GM12874 (cell line): ENCODE measurements at regions not wholly inside any gene's neighbourhood (a gene's known extent, or its start where the extent isn't known, plus 50 kb on each side); places are given as distances from the start of the nearest gene placed in this dataset.

Experiments used
- CTCF ChIP-seq: IDR thresholded peaks from 2 replicates; pipeline ENCODE4 v1.5.1; 2011; ENCODE audit warnings: low read depth, mild to moderate bottlenecking, control low read depth, low read length, moderate library complexity; ENCODE audit not compliant: insufficient read depth

GRCh38 chr22:27108425-27109114 lies 451.2 kb downstream of the MIAT start:
- no peak for TF ChIP-seq CTCF

GRCh38 chr22:27110665-27111451 lies 453.5 kb downstream of the MIAT start:
- no peak for TF ChIP-seq CTCF

GRCh38 chr22:27111796-27112672 lies 454.6 kb downstream of the MIAT start:
- TF ChIP-seq CTCF, result no peak

GRCh38 chr22:27113211-27113635 lies 455.8 kb downstream of the MIAT start:
- TF ChIP-seq CTCF, result no peak

- no peak for TF ChIP-seq CTCF
Measured at GRCh38 chr22:27113641-27114040, 456.3 kb downstream of the MIAT start.

GRCh38 chr22:27114186-27114585 lies 456.8 kb downstream of the MIAT start:
- no peak for TF ChIP-seq CTCF

GRCh38 chr22:27115410-27115809 lies 458.0 kb downstream of the MIAT start:
- no peak for TF ChIP-seq CTCF
